ENCODE measurements at regions not wholly inside any gene's neighbourhood (a gene's known extent, or its start where the extent isn't known, plus 50 kb on each side); places are given as distances from the start of the nearest gene placed in this dataset.

DNA sequence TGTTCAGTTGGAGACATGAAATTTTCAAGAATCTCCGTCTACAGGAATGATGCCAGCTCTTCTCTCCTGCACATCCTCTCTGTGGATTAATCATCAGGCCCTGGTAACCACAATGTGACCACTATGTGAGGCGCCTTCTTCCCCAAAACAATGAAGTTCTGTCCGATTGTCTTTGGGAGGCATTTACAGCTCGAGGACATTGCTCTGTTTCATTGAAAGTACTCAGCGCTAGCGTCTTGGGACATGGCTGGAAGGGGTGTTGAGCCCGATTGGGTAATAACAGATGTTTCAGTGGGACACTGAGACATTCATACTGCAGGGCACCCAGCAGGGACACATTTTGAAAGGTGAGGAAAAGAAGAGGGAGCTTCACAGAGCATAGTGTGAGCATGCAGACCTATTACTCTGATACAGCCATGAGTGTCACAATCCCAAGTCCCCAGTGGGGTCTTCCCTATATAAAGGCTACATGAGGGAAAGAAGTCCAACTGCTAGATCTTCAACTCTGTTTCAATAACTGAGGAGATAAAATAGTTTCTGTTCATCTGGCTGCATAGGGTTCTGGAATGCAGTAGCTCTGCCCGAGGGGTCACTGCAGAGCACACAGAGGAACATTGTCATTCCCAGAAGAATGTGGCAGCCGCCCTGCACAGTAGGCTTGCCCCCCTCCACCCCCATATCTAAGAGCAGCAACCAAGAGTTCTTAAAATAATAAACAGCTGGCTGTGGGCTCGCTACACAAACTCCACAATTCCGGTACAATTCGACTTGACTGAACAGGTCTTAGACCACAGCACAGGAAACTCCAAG lies 237.3 kb downstream of the OSR1 start:
- H3K4me3 ChIP-seq (ENCODE audit: low read depth in 1 of 3, low read length in 3 of 3): no peak overlapping the region
- TF ChIP-seq NR2F2 (IDR thresholded peaks at IDR 0.05) (peak; percentile 43), RAD21 (IDR thresholded peaks at IDR 0.05) (no peak)
- 76% methylated on average over 12 of the region's 12 CpGs for WGBS
- H3K27ac ChIP-seq (ENCODE audit: low read depth in 1 of 2, low read length in 2 of 2): no peak overlapping the region
- no peaks in the 10 kb centered on the region for H3K27me3 ChIP-seq (ENCODE audit: control insufficient read depth in 4 of 4, insufficient read depth in 4 of 4, low read length in 3 of 4)
- H3K4me1 ChIP-seq (ENCODE audit: control insufficient read depth in 4 of 4, insufficient read depth in 4 of 4, low read length in 3 of 4): no peaks in the 10 kb centered on the region
- H3K9ac ChIP-seq (ENCODE audit: low read depth in 1 of 2, low read length in 2 of 2): no peak overlapping the region
- H3K9me3 ChIP-seq (ENCODE audit: control insufficient read depth in 4 of 4, low read length in 3 of 4): no peaks in the 10 kb centered on the region
- DNase-seq (ENCODE audit: low spot score): no peak
- H3K36me3 ChIP-seq (ENCODE audit: control insufficient read depth in 4 of 4, insufficient read depth in 3 of 4, low read depth in 1 of 4, low read length in 3 of 4): no peaks in the 10 kb centered on the region

DNA sequence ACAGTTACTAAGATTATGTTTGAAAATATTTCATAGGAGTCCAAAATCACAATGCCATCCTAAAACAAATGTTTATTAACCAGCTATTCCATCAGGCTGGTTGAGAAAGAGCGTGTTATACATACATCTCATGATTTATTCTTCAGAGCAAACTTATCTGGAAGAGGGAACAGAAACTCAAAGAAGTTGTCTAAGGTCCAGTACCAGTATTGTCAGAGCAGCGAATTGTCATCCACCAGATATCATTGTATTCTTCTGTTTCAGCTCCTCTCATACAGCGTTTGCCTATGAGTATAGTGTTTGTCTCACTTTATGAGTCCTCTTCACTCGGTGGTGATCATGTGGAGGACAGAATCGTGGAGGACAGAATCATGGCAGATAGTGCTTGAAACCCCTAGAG lies 238.2 kb downstream of the OSR1 start:
- no peak for DNase-seq (ENCODE audit: low spot score)
- WGBS: 86% methylated on average over 5 of the region's 5 CpGs
- no peaks in the 10 kb centered on the region for H3K9me3 ChIP-seq (ENCODE audit: control insufficient read depth in 4 of 4, low read length in 3 of 4)
- H3K27me3 ChIP-seq (ENCODE audit: control insufficient read depth in 4 of 4, insufficient read depth in 4 of 4, low read length in 3 of 4): no peaks in the 10 kb centered on the region
- no peaks in the 10 kb centered on the region for H3K36me3 ChIP-seq (ENCODE audit: control insufficient read depth in 4 of 4, insufficient read depth in 3 of 4, low read depth in 1 of 4, low read length in 3 of 4)
- no peak overlapping the region for H3K9ac ChIP-seq (ENCODE audit: low read depth in 1 of 2, low read length in 2 of 2)
- no peaks in the 10 kb centered on the region for H3K4me1 ChIP-seq (ENCODE audit: control insufficient read depth in 4 of 4, insufficient read depth in 4 of 4, low read length in 3 of 4)
- H3K4me3 ChIP-seq (ENCODE audit: low read depth in 1 of 3, low read length in 3 of 3): no peak overlapping the region
- TF ChIP-seq SP1 (IDR thresholded peaks at IDR 0.05): no peak
- no peak for TF ChIP-seq ATF3 (IDR thresholded peaks at IDR 0.05)
- TF ChIP-seq RXRA (IDR thresholded peaks at IDR 0.05): no peak
- TF ChIP-seq, protein P1, sequence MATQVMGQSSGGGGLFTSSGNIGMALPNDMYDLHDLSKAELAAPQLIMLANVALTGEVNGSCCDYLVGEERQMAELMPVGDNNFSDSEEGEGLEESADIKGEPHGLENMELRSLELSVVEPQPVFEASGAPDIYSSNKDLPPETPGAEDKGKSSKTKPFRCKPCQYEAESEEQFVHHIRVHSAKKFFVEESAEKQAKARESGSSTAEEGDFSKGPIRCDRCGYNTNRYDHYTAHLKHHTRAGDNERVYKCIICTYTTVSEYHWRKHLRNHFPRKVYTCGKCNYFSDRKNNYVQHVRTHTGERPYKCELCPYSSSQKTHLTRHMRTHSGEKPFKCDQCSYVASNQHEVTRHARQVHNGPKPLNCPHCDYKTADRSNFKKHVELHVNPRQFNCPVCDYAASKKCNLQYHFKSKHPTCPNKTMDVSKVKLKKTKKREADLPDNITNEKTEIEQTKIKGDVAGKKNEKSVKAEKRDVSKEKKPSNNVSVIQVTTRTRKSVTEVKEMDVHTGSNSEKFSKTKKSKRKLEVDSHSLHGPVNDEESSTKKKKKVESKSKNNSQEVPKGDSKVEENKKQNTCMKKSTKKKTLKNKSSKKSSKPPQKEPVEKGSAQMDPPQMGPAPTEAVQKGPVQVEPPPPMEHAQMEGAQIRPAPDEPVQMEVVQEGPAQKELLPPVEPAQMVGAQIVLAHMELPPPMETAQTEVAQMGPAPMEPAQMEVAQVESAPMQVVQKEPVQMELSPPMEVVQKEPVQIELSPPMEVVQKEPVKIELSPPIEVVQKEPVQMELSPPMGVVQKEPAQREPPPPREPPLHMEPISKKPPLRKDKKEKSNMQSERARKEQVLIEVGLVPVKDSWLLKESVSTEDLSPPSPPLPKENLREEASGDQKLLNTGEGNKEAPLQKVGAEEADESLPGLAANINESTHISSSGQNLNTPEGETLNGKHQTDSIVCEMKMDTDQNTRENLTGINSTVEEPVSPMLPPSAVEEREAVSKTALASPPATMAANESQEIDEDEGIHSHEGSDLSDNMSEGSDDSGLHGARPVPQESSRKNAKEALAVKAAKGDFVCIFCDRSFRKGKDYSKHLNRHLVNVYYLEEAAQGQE (IDR thresholded peaks at IDR 0.05): no peak
- no peak for TF ChIP-seq FOXA2 (IDR thresholded peaks at IDR 0.05)
- no peak for TF ChIP-seq HNF4A (conservative IDR thresholded peaks at IDR 0.05)
- no peak for TF ChIP-seq GABPA (IDR thresholded peaks at IDR 0.05 in 1 of 2, conservative IDR thresholded peaks at IDR 0.05 in 1 of 2)
- TF ChIP-seq MAX (IDR thresholded peaks at IDR 0.05): no peak
- TF ChIP-seq HNF4G (IDR thresholded peaks at IDR 0.05): no peak
- no peak for TF ChIP-seq FOXA1 (IDR thresholded peaks at IDR 0.05)
- no peak for TF ChIP-seq YY1 (IDR thresholded peaks at IDR 0.05)
- TF ChIP-seq TAF1 (conservative IDR thresholded peaks at IDR 0.05): no peak
- TF ChIP-seq EGR1 (IDR thresholded peaks at IDR 0.05; ENCODE audit: low read depth in 2 of 2): no peak
- TF ChIP-seq, protein P2, sequence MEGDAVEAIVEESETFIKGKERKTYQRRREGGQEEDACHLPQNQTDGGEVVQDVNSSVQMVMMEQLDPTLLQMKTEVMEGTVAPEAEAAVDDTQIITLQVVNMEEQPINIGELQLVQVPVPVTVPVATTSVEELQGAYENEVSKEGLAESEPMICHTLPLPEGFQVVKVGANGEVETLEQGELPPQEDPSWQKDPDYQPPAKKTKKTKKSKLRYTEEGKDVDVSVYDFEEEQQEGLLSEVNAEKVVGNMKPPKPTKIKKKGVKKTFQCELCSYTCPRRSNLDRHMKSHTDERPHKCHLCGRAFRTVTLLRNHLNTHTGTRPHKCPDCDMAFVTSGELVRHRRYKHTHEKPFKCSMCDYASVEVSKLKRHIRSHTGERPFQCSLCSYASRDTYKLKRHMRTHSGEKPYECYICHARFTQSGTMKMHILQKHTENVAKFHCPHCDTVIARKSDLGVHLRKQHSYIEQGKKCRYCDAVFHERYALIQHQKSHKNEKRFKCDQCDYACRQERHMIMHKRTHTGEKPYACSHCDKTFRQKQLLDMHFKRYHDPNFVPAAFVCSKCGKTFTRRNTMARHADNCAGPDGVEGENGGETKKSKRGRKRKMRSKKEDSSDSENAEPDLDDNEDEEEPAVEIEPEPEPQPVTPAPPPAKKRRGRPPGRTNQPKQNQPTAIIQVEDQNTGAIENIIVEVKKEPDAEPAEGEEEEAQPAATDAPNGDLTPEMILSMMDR (IDR thresholded peaks at IDR 0.05; ENCODE audit: low read depth, low read length, missing input control): no peak
- no peak for TF ChIP-seq RAD21 (IDR thresholded peaks at IDR 0.05)
- no peak for TF ChIP-seq NR2F2 (IDR thresholded peaks at IDR 0.05)
- TF ChIP-seq JUND (IDR thresholded peaks at IDR 0.05): no peak
- TF ChIP-seq ZBTB33 (IDR thresholded peaks at IDR 0.05): no peak
- H3K27ac ChIP-seq (ENCODE audit: low read depth in 1 of 2, low read length in 2 of 2): no peak overlapping the region

Measured in liver (tissue), 8 donors.